Activated CD8-positive, alpha-beta memory T cell treated with anti-CD3 and anti-CD28 coated beads, Interleukin-2, amount 50 U/mL, for 24 hours (primary cell): ENCODE measurements at regions not wholly inside any gene's neighbourhood (a gene's known extent, or its start where the extent isn't known, plus 50 kb on each side); places are given as distances from the start of the nearest gene placed in this dataset.
"Not testable (repeated sequence)": the region's sequence is repeated elsewhere in the genome, so short reads cannot be mapped to it uniquely, and the experiment has no call there.

Experiments
- DNase-seq: peaks from one replicate; pipeline ENCODE4 v3.0.0-alpha.2; 2020; ENCODE audit errors: extremely low read depth

GRCh38 chr5:156037151-156037909 lies 289.6 kb upstream of the SGCD start:
- no peak for DNase-seq

- DNase-seq: no peak
These were observed 284.2 kb upstream of the SGCD start for GRCh38 chr5:156042726-156043125.

DNA sequence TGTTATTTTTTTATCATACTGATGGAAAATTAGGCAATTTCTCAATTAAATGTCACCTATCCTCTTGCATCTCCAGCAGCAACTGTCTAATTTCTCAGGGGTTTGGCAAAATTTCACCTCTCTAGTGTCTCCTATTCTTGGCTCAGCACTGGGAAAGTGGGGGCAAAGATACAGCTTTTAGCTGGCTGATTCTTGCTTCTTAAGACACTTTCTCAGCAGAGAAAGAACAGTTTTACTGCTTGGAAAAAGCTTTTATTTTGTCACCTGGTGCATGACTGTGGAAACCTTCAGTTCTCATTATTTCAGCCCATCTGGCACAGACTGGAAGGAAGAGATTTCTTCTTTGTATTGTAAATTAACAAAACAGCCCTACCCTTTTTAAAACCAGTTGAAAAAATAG lies 283.6 kb upstream of the SGCD start:
- DNase-seq: no peak

DNA sequence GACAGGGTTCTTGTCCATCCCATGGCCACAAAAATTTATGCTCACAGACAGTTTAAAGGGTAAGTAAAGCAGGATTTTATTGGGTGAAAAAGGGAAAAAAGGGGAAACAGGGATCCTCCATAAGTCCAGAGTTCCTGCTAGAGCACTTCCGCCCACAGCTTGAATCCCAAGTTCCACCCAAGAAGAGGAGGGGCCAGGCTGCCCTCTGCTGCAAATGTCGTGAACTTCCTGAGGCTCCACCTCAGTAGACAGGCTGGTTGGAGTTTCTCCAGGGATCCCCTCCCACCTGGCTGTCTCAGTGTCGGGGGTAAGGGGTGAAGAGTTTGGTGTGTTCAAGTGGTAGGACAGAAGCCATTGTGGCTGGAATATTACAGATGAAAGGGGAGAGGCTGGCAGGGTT lies 275.0 kb upstream of the SGCD start:
- DNase-seq: no peak

DNA sequence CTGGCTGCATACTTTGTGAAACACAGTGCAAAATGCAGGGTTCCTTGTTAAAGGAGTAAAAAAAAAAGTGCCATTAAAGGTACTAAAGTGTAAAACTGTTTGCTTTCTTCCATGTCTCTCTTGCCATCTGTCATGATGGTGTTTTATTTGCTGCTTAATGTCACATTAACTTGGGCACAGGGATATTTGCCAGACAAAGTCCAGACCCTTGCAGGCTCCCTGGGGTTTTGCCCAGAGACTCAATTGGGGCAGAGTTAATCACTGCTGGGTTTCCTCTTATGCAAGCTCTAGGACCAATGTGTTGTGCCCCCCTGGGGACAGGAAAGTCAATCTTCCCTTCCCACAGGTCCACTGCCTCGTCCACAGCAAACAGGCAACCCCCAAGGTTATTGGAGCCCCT lies 274.3 kb upstream of the SGCD start:
- no peak for DNase-seq

DNA sequence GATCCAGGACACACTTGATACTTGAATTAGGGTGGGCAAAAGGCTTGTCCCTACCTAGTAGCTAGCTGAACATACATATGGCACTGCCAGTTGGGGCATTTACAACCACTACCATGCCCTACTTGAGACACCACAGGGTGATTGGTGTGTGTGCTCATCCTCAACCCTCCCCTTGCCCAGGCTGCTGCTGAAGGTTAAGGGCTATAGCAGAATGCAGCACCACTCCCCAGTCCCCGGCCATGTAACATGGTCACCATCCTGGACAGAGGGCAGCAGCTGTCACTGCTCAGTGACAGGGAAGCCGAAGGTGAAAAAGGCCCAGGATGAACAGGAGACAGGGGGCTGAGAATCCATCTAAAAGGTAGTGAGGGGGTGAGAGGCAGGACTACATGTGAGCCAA lies 273.9 kb upstream of the SGCD start:
- no peak for DNase-seq

DNA sequence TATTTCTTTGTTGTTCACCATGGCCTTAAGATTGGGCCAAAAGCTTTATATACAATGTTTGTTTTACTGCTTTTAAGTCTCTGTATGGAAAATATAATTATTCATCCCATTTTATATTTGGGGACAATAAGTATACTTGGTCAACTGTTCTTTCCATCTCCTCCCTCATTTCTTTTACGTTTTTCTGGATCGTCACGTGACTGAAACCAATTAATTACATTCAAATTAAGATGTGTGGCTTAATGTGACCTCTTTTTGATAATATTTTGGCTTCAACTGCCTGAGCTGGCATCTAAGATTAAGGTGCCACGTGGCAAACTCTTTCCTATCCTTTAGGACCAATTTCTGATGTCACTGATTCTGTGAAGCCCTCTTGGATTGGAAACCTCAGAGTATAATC lies 250.1 kb upstream of the SGCD start:
- no peak for DNase-seq

DNA sequence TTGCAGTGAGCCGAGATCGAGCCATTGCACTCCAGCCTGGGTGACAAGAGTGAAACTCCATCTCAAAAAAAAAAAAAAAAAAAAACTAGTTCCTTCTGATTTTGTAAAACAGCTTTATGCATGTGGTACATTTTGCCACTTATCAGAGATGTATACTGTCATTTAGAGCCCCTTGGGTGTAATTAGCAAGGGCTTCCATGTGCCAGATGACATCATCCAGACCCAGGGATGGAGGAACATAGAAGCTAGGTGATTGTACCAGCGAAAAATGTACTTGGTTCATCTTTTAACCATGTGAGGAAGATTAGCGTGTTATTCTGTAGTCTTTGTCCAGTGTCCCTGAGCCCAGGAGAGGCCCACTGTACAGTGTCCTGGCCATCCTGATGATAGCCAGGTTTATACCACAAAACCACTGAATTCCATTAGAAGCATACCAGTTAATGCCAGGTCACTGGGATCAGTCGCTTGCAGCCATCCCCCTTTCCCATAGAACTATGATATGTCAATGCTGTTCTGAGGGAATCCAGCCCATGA lies 239.3 kb upstream of the SGCD start:
- DNase-seq: no peak

GRCh38 chr5:156089955-156090940 lies 236.7 kb upstream of the SGCD start:
- DNase-seq: not testable (repeated sequence)

GRCh38 chr5:156093024-156093423 lies 233.9 kb upstream of the SGCD start:
- DNase-seq: no peak

GRCh38 chr5:156094001-156094400 lies 233.0 kb upstream of the SGCD start:
- no peak for DNase-seq

GRCh38 chr5:156095709-156096241 lies 231.2 kb upstream of the SGCD start:
- no peak for DNase-seq

- no peak for DNase-seq
These were observed 230.7 kb upstream of the SGCD start for GRCh38 chr5:156096259-156096658.

- no peak for DNase-seq
These were observed 223.6 kb upstream of the SGCD start for GRCh38 chr5:156103155-156103885.

DNA sequence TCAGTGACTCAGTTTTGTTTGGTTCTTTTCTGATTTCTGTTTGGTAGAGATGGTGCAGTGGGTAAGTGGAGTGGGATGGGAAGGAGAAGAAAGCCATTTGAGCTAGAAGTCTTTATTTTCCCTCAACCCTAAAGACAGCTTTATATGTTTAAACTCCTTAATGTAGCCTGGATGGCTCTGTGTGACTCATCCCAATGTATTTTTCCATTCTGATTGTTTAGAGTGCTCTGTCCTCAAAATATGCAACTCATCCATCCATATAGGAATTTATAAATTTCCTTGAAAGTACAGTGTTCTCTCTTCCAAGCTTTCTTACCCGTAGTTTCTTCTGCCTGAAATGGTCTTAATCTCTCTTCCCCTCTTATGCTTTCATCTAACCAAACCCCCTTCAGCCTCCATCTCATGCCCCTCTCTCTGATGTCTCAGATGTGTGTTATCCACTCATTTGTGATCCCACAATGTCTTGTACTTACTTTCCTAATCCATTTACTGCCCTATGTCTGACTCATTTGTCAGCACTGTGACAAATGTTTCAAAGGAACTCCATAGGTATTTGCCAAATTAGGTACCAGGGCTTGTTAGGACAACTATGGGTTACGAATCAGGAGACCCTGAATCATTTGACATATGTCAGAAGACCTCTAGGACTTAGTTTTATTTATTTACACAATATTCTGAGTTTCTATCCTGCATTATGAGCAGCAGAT lies 217.5 kb upstream of the SGCD start:
- DNase-seq: no peak

DNA sequence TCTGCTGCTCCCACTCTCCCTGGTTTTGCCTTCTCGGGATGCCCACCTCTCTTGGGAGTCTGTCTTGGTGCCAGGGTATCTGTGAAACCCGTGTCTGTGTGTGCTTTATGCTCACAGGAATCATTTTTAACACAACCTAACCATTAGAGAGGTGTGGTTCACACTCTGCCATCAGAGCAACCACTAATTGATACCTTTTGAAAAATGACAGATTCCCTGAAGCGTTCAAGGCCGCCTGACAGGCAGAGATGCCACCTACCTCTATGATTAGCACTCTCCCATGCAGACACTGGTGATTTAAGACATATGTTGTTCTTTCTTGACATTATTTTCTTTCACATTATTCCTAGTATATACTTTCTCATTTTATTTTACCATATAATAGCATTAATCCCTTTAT lies 207.3 kb upstream of the SGCD start:
- DNase-seq: no peak

DNA sequence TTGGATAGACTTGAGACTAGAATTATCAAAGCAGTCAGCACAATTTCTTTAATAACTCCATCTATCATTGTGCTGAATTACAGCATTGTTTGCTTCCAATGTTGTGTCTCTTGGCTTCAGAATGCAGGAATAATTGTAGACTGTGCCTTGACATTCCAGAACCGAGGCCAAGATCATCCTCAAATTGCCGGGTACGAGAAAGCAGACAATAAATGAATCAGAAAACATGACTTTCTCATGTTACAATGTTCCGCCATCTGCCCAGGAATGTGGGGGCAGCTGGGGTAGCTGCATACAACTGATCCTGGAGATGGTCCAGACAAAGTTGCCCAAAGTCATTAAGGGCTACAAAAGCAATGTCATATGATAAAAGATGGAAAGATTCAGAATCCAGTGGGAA lies 206.2 kb upstream of the SGCD start:
- DNase-seq: no peak

DNA sequence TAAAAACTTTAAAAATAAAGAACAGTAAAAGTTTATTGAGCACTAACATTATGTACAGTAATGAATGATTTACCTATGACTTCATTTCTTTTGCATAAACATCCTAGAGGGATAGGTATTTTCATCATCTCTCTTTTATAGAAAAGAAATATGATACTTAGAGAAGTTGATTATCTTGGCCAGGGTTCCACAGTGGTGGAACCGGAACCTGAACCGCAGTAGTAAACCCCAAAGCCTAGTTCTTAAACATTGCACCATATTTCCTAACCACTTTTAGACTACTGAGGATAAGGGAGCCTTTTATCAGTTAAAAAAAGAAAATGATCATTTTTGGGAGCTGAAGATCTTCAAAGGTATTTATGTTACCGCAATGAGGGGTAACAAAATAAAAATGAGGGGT lies 205.7 kb upstream of the SGCD start:
- no peak for DNase-seq

DNA sequence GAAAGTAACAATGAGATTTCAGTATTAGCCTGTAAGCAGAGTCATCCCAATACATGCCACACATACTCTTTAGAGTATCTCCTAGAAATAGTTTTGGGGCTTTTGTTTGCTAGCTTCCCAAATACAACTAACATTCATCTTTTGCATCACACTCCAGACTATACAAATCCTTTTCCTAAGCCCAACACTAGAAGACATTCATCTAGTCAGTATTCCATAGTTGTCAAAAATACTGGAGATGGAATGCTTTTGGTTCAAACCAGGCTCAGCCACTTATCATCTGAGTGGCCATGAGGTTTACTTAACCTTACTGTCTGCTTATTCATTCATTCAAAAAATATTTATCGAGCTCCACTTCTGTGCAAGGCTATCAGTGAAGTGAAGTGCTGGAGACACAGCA lies 205.1 kb upstream of the SGCD start:
- no peak for DNase-seq

- no peak for DNase-seq
These were observed 202.3 kb upstream of the SGCD start for GRCh38 chr5:156124708-156125107.

DNA sequence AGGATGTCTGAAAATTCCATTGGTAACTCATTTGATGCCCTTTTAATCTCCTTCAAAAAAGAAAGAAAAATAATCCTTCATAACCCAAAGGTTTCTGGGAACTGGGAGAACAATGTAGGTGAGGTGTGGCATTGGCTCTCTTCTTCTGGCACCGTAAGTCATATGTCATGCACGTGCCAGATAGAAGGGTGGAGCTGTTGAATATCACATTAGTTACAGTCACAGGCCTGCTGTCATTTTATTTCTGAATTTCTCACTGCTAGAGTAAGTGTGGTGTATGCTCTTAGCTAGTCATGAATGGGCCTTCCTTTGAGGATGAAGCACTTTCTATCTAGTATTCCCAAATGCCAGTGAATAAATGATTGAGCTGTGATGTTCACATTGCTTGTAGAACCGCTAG lies 201.8 kb upstream of the SGCD start:
- no peak for DNase-seq
